ENCODE measurements at regions not wholly inside any gene's neighbourhood (a gene's known extent, or its start where the extent isn't known, plus 50 kb on each side); places are given as distances from the start of the nearest gene placed in this dataset.

DNA sequence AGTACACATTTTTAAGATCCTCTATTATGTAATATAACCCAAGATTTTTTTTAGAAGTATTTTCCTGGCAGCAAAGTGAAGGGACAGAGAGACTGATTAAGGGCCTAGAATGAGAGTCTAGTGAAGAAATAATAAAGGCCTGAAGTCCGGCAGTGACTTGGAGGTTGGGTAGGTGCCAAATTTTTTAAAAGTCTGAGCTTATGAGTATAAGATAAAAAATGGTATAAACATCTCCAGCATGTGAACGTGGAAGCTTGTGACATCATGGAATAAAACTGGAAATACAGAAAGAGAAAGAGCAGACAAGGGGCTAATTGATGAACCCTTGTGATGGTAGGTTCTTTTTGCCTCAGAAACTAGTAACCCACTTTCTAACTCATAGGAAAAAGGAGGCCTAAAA lies 174.6 kb downstream of the SUCLA2 start:
- TF ChIP-seq POLR2A (IDR thresholded peaks at IDR 0.05), result no peak
- TF ChIP-seq, protein P1, sequence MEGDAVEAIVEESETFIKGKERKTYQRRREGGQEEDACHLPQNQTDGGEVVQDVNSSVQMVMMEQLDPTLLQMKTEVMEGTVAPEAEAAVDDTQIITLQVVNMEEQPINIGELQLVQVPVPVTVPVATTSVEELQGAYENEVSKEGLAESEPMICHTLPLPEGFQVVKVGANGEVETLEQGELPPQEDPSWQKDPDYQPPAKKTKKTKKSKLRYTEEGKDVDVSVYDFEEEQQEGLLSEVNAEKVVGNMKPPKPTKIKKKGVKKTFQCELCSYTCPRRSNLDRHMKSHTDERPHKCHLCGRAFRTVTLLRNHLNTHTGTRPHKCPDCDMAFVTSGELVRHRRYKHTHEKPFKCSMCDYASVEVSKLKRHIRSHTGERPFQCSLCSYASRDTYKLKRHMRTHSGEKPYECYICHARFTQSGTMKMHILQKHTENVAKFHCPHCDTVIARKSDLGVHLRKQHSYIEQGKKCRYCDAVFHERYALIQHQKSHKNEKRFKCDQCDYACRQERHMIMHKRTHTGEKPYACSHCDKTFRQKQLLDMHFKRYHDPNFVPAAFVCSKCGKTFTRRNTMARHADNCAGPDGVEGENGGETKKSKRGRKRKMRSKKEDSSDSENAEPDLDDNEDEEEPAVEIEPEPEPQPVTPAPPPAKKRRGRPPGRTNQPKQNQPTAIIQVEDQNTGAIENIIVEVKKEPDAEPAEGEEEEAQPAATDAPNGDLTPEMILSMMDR (IDR thresholded peaks at IDR 0.05), result no peak

Measured in heart left ventricle (tissue), 13 donors.